B cell (primary cell): ENCODE measurements at regions not wholly inside any gene's neighbourhood (a gene's known extent, or its start where the extent isn't known, plus 50 kb on each side); places are given as distances from the start of the nearest gene placed in this dataset.

Experiments
- ATAC-seq: fragments of 200-7000 bp; cut with Tn5 transposase; one replicate; pipeline ENCODE4 v1.10.0; 2021; ENCODE audit warnings: low read depth, mild to moderate bottlenecking, moderate number of reproducible peaks, moderate library complexity
- CTCF ChIA-PET: fragments of 350-600 bp; sonication (Branson Sonifier 250); formaldehyde crosslinking; loops from one replicate; lab custom pipeline; 2021; ENCODE audit warnings: antibody characterized with exemption, inconsistent platforms; lab: Charles Lee
- POLR2A ChIA-PET: fragments of 350-600 bp; sonication (Branson Sonifier 250); formaldehyde crosslinking; loops from one replicate; lab custom pipeline; 2021; ENCODE audit warnings: antibody characterized with exemption; lab: Charles Lee
- DNase-seq: peaks from one replicate; pipeline ENCODE4 v3.0.0; 2013
- H2AFZ ChIP-seq: 2 replicates; pipeline ENCODE4 v1.6.1; 2012; ENCODE audit warnings: mild to moderate bottlenecking, low read depth, low read length; ENCODE audit not compliant: insufficient read depth, poor library complexity, severe bottlenecking
- H3K27ac ChIP-seq, 2 donors: 1 replicate in 1 of 2; 2 replicates in 1 of 2; pipeline ENCODE4 v1.5.1; 2012 to 2013; ENCODE audit warnings: low read length in 2 of 2, mild to moderate bottlenecking in 2 of 2, moderate library complexity in 1 of 2
- H3K27me3 ChIP-seq, 4 experiments: fragments of 200-600 bp in 1 of 4; sonication (generic) in 1 of 4; replicated peaks in 1 of 4; 1 replicate in 2 of 4; 2 replicates in 2 of 4; pipeline versions ENCODE4 v1.6.1 to v1.7.0; 2013 to 2016; ENCODE audit warnings: low read length in 3 of 4, mild to moderate bottlenecking in 2 of 4, mixed read lengths in 1 of 4, moderate library complexity in 1 of 4; ENCODE audit not compliant: insufficient read depth in 4 of 4, control insufficient read depth in 3 of 4; ENCODE audit errors: control extremely low read depth in 1 of 4
- H3K36me3 ChIP-seq, 2 experiments: replicated peaks in 1 of 2; 1 replicate in 1 of 2; 2 replicates in 1 of 2; pipeline versions ENCODE4 v1.6.1 to v1.7.1; 2013; ENCODE audit warnings: low read length in 1 of 2; ENCODE audit not compliant: insufficient read depth in 2 of 2, control insufficient read depth in 1 of 2; ENCODE audit errors: control extremely low read depth in 1 of 2, extremely low read depth in 1 of 2
- H3K4me1 ChIP-seq, 2 donors: fragments of 200-600 bp in 1 of 2; sonication (generic) in 1 of 2; 1 replicate in 1 of 2; 2 replicates in 1 of 2; pipeline versions ENCODE4 v1.5.1 to v1.6.1; 2013 to 2017; ENCODE audit warnings: low read length in 2 of 2; ENCODE audit not compliant: control insufficient read depth in 2 of 2, insufficient read depth in 2 of 2
- H3K4me2 ChIP-seq: replicated peaks from 2 replicates; pipeline ENCODE3; 2012; ENCODE audit warnings: mild to moderate bottlenecking, low read depth, low read length; ENCODE audit not compliant: poor library complexity, severe bottlenecking
- H3K4me3 ChIP-seq, 5 experiments: fragments of 200-600 bp in 1 of 5; sonication (generic) in 1 of 5; 1 replicate in 3 of 5; 2 replicates in 2 of 5; pipeline versions ENCODE4 v1.5.1 to v1.7.0; 2011 to 2016; ENCODE audit warnings: low read length in 4 of 5, mild to moderate bottlenecking in 4 of 5, low read depth in 2 of 5, control low read depth in 1 of 5, moderate library complexity in 1 of 5; ENCODE audit not compliant: insufficient read depth in 1 of 5; ENCODE audit errors: control extremely low read depth in 1 of 5, extremely low read depth in 1 of 5
- H3K79me2 ChIP-seq: fragments of 200-600 bp; sonication (generic); one replicate; pipeline ENCODE4 v1.6.0; 2016; ENCODE audit warnings: low read length; ENCODE audit not compliant: control insufficient read depth, insufficient read depth
- H3K9ac ChIP-seq: fragments of 200-600 bp; sonication (generic); 2 replicates; pipeline ENCODE4 v1.6.1; 2017; ENCODE audit warnings: mild to moderate bottlenecking, low read length, moderate library complexity
- H3K9me3 ChIP-seq, 3 donors: one replicate each; pipeline versions ENCODE4 v1.6.1 to v1.7.1; 2013; ENCODE audit warnings: low read length in 2 of 3; ENCODE audit not compliant: control insufficient read depth in 2 of 3, insufficient read depth in 1 of 3; ENCODE audit errors: control extremely low read depth in 1 of 3
- H4K20me1 ChIP-seq: 2 replicates; pipeline ENCODE4 v1.6.0; 2012; ENCODE audit warnings: mild to moderate bottlenecking, low read length; ENCODE audit not compliant: insufficient read depth, control insufficient read depth, poor library complexity, severe bottlenecking
- H3K27ac Mint-ChIP-seq: one replicate; pipeline ENCODE4 v1.8.0; 2021; ENCODE audit warnings: mixed read lengths
- H3K27me3 Mint-ChIP-seq: one replicate; pipeline ENCODE4 v1.8.0; 2021; ENCODE audit warnings: mixed read lengths
- H3K4me1 Mint-ChIP-seq: one replicate; pipeline ENCODE4 v1.8.0; 2021; ENCODE audit warnings: mixed read lengths
- H3K4me3 Mint-ChIP-seq: one replicate; pipeline ENCODE4 v1.8.0; 2021; ENCODE audit warnings: mixed read lengths
- H3K9me3 Mint-ChIP-seq: one replicate; pipeline ENCODE4 v1.8.0; 2022; ENCODE audit warnings: mixed read lengths; ENCODE audit not compliant: insufficient read depth
- CTCF ChIP-seq: fragments of 200-600 bp; IDR thresholded peaks from one replicate; pipeline ENCODE4 v1.8.0; 2022; ENCODE audit warnings: antibody characterized with exemption, mild to moderate bottlenecking
- EZH2 ChIP-seq: IDR thresholded peaks from 2 replicates; pipeline ENCODE4 v1.6.1; 2012; ENCODE audit warnings: borderline replicate concordance, low read depth, mild to moderate bottlenecking, moderate library complexity, low read length; ENCODE audit not compliant: insufficient read depth, poor library complexity, severe bottlenecking
- WGBS: methylation state at CpG from one replicate; pipeline ENCODE4 v1.1.5; 2013; ENCODE audit warnings: missing lambda C conversion rate; ENCODE audit not compliant: insufficient coverage; 5-methylcytosine and 5-hydroxymethylcytosine counted together
- intact Hi-C: fragments of 100-400 bp; cut with micrococcal nuclease; formaldehyde crosslinking; loops from one replicate; pipeline ENCODE4 v1.10.0; 2022

GRCh38 chr9:134498814-134499166 is 142.8 kb upstream of the COL5A1 start:
- peaks cover 0 to 28% (median 3%) of the 10 kb centered on the region in 4 experiments for H3K27me3 ChIP-seq

More at GRCh38 chr9:134498814-134499166, 142.8 kb upstream of the COL5A1 start:
- Mint-ChIP-seq H3K4me3 (no peak overlapping the region), H3K9me3 (no peaks in the 10 kb centered on the region), H3K27me3 (peaks cover 12% of the 10 kb centered on the region), H3K4me1 (no peaks in the 10 kb centered on the region), H3K27ac (no peak overlapping the region)
- no CpG with 5 or more reads among the region's 1 CpG for WGBS
- no peaks in the 10 kb centered on the region for H4K20me1 ChIP-seq
- ChIA-PET CTCF (no interaction called here), POLR2A (no interaction called here)
- TF ChIP-seq EZH2 (no peak), CTCF (no peak)
- no peaks in the 10 kb centered on the region for H3K79me2 ChIP-seq
- peaks cover 0 to 6% (median 0%) of the 10 kb centered on the region in 3 donors for H3K9me3 ChIP-seq
- no peak overlapping the region for H3K9ac ChIP-seq
- no peaks in the 10 kb centered on the region for H3K36me3 ChIP-seq
- H3K4me3 ChIP-seq, result no peak overlapping the region
- ATAC-seq (no peak), DNase-seq (no peak)
- no peak overlapping the region for H3K4me2 ChIP-seq
- peaks cover 0 to 2% of the 10 kb centered on the region in 2 donors for H3K4me1 ChIP-seq
- H2AFZ ChIP-seq, result no peak overlapping the region
- intact Hi-C loops, result no loop called here
- H3K27ac ChIP-seq, result no peak overlapping the region
